GM12878 (cell line): ENCODE measurements at regions not wholly inside any gene's neighbourhood (a gene's known extent, or its start where the extent isn't known, plus 50 kb on each side); places are given as distances from the start of the nearest gene placed in this dataset.
A peak's percentile ranks its signal among the peaks of the same experiment; 100 is the strongest.

Experiments
- EP300 ChIP-seq, 2 experiments: fragments of 150-350 bp in 1 of 2; IDR thresholded peaks; 2 replicates each; pipeline ENCODE4 v1.6.1; 2011 to 2012; ENCODE audit warnings: low read depth in 2 of 2, low read length in 2 of 2, borderline replicate concordance in 1 of 2, improper control_type of control experiment in 1 of 2, inconsistent platforms in 1 of 2; ENCODE audit not compliant: control insufficient read depth in 1 of 2
- POLR2AphosphoS2 ChIP-seq: IDR thresholded peaks from 2 replicates; pipeline ENCODE4 v1.6.1; 2011; ENCODE audit warnings: low read depth, mild to moderate bottlenecking, low read length, improper control_type of control experiment, moderate library complexity
- RAD21 ChIP-seq: IDR thresholded peaks from 2 replicates; pipeline ENCODE4 v1.6.1; 2011; ENCODE audit warnings: mild to moderate bottlenecking, low read depth, low read length, moderate library complexity; ENCODE audit not compliant: insufficient read depth
- SIX5 ChIP-seq: IDR thresholded peaks from 2 replicates; pipeline ENCODE4 v1.6.1; 2011; ENCODE audit warnings: mild to moderate bottlenecking, low read depth, low read length, moderate library complexity; ENCODE audit not compliant: severe bottlenecking
- SREBF2 ChIP-seq: IDR thresholded peaks from 2 replicates; pipeline ENCODE4 v1.6.1; 2012; ENCODE audit warnings: mild to moderate bottlenecking, low read length
- STAT1 ChIP-seq: fragments of 450-650 bp; conservative IDR thresholded peaks from 2 replicates; pipeline ENCODE4 v1.6.1; 2014; ENCODE audit warnings: antibody characterized with exemption, mild to moderate bottlenecking
- TARDBP ChIP-seq: IDR thresholded peaks from 2 replicates; pipeline ENCODE4 v1.6.1; 2016; ENCODE audit warnings: borderline replicate concordance
- TF ChIP-seq, protein P1 (sequence below): fragments of 450-650 bp; IDR thresholded peaks from 2 replicates; pipeline ENCODE4 v1.6.1; 2017; ENCODE audit warnings: mild to moderate bottlenecking
- TF ChIP-seq, protein P2 (sequence below), 3 experiments: IDR thresholded peaks in 2 of 3; conservative IDR thresholded peaks in 1 of 3; 2 replicates each; pipeline ENCODE4 v1.5.1; 2011; ENCODE audit warnings: low read depth in 3 of 3, low read length in 3 of 3, mild to moderate bottlenecking in 3 of 3, control low read depth in 2 of 3, moderate library complexity in 2 of 3, inconsistent platforms in 1 of 3, mixed read lengths in 1 of 3; ENCODE audit not compliant: control insufficient read depth in 2 of 3, insufficient read depth in 1 of 3; ENCODE audit errors: extremely low read depth in 1 of 3
- TF ChIP-seq, protein P3 (sequence below): fragments of 150-350 bp; IDR thresholded peaks from 2 replicates; pipeline ENCODE4 v1.6.1; 2014; ENCODE audit warnings: mild to moderate bottlenecking, low read depth, low read length
- TF ChIP-seq, protein P4 (sequence below): fragments of 450-650 bp; IDR thresholded peaks from 2 replicates; pipeline ENCODE4 v1.6.1; 2018; ENCODE audit warnings: borderline replicate concordance, mild to moderate bottlenecking; ENCODE audit not compliant: partially characterized antibody
- TF ChIP-seq, protein P5 (sequence below): fragments of 450-650 bp; formaldehyde crosslinking; IDR thresholded peaks from 2 replicates; pipeline ENCODE4 v1.4.0; 2020; ENCODE audit warnings: mild to moderate bottlenecking, moderate library complexity
- TF ChIP-seq, protein P6 (sequence below): IDR thresholded peaks from 2 replicates; pipeline ENCODE4 v1.6.1; 2012; ENCODE audit warnings: low read depth, low read length, improper control_type of control experiment

DNA sequence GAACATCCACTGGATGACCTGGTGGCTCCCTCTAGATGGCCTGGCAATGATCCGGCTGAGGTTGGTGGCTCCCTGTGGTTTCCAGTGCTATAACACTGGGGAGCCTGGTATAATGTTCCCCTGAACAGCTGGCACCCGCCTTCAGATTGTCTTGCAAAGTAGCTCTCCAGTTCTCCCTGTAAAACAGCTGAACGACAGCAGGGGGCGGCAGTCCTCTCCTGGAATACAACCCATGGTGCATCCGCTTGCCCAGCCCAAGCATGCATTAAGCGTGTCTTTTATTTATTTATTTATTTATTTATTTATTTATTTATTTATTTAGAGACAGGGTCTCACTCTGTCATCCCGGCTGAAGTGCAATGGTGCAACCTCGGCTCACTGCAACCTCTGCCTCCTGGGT is 258.9 kb downstream of the BUD13 start (continued):
- TF ChIP-seq, protein P1, sequence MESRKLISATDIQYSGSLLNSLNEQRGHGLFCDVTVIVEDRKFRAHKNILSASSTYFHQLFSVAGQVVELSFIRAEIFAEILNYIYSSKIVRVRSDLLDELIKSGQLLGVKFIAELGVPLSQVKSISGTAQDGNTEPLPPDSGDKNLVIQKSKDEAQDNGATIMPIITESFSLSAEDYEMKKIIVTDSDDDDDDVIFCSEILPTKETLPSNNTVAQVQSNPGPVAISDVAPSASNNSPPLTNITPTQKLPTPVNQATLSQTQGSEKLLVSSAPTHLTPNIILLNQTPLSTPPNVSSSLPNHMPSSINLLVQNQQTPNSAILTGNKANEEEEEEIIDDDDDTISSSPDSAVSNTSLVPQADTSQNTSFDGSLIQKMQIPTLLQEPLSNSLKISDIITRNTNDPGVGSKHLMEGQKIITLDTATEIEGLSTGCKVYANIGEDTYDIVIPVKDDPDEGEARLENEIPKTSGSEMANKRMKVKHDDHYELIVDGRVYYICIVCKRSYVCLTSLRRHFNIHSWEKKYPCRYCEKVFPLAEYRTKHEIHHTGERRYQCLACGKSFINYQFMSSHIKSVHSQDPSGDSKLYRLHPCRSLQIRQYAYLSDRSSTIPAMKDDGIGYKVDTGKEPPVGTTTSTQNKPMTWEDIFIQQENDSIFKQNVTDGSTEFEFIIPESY: no peak
- TF ChIP-seq RAD21: peak; percentile 50
- TF ChIP-seq EP300 (IDR thresholded peaks at IDR 0.05; ENCODE audit: borderline replicate concordance in 1 of 2, control insufficient read depth in 1 of 2, low read depth in 2 of 2, low read length in 2 of 2): no peak
- no peak for TF ChIP-seq SIX5
- TF ChIP-seq, protein P2, sequence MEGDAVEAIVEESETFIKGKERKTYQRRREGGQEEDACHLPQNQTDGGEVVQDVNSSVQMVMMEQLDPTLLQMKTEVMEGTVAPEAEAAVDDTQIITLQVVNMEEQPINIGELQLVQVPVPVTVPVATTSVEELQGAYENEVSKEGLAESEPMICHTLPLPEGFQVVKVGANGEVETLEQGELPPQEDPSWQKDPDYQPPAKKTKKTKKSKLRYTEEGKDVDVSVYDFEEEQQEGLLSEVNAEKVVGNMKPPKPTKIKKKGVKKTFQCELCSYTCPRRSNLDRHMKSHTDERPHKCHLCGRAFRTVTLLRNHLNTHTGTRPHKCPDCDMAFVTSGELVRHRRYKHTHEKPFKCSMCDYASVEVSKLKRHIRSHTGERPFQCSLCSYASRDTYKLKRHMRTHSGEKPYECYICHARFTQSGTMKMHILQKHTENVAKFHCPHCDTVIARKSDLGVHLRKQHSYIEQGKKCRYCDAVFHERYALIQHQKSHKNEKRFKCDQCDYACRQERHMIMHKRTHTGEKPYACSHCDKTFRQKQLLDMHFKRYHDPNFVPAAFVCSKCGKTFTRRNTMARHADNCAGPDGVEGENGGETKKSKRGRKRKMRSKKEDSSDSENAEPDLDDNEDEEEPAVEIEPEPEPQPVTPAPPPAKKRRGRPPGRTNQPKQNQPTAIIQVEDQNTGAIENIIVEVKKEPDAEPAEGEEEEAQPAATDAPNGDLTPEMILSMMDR (IDR thresholded peaks at IDR 0.05 in 2 of 3, conservative IDR thresholded peaks at IDR 0.05 in 1 of 3; ENCODE audit: control insufficient read depth in 2 of 3, extremely low read depth in 1 of 3, insufficient read depth in 1 of 3, low read depth in 3 of 3, low read length in 3 of 3): peak; percentile 36 to 52 (median 37); a peak in 5 of 6 replicates
- no peak for TF ChIP-seq POLR2AphosphoS2
- TF ChIP-seq, protein P3, sequence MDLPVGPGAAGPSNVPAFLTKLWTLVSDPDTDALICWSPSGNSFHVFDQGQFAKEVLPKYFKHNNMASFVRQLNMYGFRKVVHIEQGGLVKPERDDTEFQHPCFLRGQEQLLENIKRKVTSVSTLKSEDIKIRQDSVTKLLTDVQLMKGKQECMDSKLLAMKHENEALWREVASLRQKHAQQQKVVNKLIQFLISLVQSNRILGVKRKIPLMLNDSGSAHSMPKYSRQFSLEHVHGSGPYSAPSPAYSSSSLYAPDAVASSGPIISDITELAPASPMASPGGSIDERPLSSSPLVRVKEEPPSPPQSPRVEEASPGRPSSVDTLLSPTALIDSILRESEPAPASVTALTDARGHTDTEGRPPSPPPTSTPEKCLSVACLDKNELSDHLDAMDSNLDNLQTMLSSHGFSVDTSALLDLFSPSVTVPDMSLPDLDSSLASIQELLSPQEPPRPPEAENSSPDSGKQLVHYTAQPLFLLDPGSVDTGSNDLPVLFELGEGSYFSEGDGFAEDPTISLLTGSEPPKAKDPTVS: no peak
- TF ChIP-seq, protein P4, sequence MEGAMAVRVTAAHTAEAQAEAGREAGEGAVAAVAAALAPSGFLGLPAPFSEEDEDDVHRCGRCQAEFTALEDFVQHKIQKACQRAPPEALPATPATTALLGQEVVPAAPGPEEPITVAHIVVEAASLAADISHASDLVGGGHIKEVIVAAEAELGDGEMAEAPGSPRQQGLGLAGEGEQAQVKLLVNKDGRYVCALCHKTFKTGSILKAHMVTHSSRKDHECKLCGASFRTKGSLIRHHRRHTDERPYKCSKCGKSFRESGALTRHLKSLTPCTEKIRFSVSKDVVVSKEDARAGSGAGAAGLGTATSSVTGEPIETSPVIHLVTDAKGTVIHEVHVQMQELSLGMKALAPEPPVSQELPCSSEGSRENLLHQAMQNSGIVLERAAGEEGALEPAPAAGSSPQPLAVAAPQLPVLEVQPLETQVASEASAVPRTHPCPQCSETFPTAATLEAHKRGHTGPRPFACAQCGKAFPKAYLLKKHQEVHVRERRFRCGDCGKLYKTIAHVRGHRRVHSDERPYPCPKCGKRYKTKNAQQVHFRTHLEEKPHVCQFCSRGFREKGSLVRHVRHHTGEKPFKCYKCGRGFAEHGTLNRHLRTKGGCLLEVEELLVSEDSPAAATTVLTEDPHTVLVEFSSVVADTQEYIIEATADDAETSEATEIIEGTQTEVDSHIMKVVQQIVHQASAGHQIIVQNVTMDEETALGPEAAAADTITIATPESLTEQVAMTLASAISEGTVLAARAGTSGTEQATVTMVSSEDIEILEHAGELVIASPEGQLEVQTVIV: no peak
- TF ChIP-seq STAT1: no peak
- TF ChIP-seq SREBF2: no peak
- TF ChIP-seq, protein P5, sequence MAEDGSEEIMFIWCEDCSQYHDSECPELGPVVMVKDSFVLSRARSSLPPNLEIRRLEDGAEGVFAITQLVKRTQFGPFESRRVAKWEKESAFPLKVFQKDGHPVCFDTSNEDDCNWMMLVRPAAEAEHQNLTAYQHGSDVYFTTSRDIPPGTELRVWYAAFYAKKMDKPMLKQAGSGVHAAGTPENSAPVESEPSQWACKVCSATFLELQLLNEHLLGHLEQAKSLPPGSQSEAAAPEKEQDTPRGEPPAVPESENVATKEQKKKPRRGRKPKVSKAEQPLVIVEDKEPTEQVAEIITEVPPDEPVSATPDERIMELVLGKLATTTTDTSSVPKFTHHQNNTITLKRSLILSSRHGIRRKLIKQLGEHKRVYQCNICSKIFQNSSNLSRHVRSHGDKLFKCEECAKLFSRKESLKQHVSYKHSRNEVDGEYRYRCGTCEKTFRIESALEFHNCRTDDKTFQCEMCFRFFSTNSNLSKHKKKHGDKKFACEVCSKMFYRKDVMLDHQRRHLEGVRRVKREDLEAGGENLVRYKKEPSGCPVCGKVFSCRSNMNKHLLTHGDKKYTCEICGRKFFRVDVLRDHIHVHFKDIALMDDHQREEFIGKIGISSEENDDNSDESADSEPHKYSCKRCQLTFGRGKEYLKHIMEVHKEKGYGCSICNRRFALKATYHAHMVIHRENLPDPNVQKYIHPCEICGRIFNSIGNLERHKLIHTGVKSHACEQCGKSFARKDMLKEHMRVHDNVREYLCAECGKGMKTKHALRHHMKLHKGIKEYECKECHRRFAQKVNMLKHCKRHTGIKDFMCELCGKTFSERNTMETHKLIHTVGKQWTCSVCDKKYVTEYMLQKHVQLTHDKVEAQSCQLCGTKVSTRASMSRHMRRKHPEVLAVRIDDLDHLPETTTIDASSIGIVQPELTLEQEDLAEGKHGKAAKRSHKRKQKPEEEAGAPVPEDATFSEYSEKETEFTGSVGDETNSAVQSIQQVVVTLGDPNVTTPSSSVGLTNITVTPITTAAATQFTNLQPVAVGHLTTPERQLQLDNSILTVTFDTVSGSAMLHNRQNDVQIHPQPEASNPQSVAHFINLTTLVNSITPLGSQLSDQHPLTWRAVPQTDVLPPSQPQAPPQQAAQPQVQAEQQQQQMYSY: no peak
- TF ChIP-seq, protein P6, sequence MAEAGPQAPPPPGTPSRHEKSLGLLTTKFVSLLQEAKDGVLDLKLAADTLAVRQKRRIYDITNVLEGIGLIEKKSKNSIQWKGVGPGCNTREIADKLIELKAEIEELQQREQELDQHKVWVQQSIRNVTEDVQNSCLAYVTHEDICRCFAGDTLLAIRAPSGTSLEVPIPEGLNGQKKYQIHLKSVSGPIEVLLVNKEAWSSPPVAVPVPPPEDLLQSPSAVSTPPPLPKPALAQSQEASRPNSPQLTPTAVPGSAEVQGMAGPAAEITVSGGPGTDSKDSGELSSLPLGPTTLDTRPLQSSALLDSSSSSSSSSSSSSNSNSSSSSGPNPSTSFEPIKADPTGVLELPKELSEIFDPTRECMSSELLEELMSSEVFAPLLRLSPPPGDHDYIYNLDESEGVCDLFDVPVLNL: no peak
- TF ChIP-seq TARDBP: no peak
- TF ChIP-seq, all 136 proteins: peak for 3
